KMS-11 (cell line): ENCODE measurements at regions not wholly inside any gene's neighbourhood (a gene's known extent, or its start where the extent isn't known, plus 50 kb on each side); places are given as distances from the start of the nearest gene placed in this dataset.

Source experiments
- H2AFZ ChIP-seq: fragments of 200-600 bp; sonication (generic); 2 replicates; pipeline ENCODE4 v1.6.1; 2016; ENCODE audit warnings: antibody characterized with exemption, mixed run types, low read depth
- H3K27ac ChIP-seq: fragments of 200-600 bp; sonication (generic); 2 replicates; pipeline ENCODE4 v1.6.1; 2016; ENCODE audit warnings: mild to moderate bottlenecking, mixed run types
- H3K27me3 ChIP-seq: fragments of 200-600 bp; sonication (generic); 2 replicates; pipeline ENCODE4 v1.6.1; 2017; ENCODE audit warnings: mild to moderate bottlenecking, low read depth, mixed run types, moderate library complexity; ENCODE audit not compliant: insufficient read depth
- H3K36me3 ChIP-seq: fragments of 200-600 bp; sonication (generic); 2 replicates; pipeline ENCODE4 v1.6.1; 2017; ENCODE audit warnings: mild to moderate bottlenecking, mixed run types; ENCODE audit not compliant: insufficient read depth
- H3K4me1 ChIP-seq: fragments of 200-600 bp; sonication (generic); 2 replicates; pipeline ENCODE4 v1.6.1; 2016; ENCODE audit warnings: mild to moderate bottlenecking, low read depth, mixed run types; ENCODE audit not compliant: poor library complexity, severe bottlenecking
- H3K4me2 ChIP-seq: fragments of 200-600 bp; sonication (generic); 2 replicates; pipeline ENCODE4 v1.7.0; 2016; ENCODE audit warnings: mild to moderate bottlenecking, mixed run types
- H3K4me3 ChIP-seq: fragments of 200-600 bp; sonication (generic); IDR thresholded peaks from 2 replicates; pipeline ENCODE4 v1.6.1; 2017; ENCODE audit warnings: low read depth, low read length, mixed read lengths; ENCODE audit not compliant: insufficient read depth
- H3K79me2 ChIP-seq: fragments of 200-600 bp; sonication (generic); 2 replicates; pipeline ENCODE4 v1.6.1; 2016; ENCODE audit warnings: low read depth, mixed run types; ENCODE audit not compliant: insufficient read depth
- H3K9ac ChIP-seq: fragments of 200-600 bp; sonication (generic); 2 replicates; pipeline ENCODE4 v1.6.1; 2016; ENCODE audit warnings: mild to moderate bottlenecking, mixed run types
- H4K20me1 ChIP-seq: fragments of 200-600 bp; sonication (generic); 2 replicates; pipeline ENCODE4 v1.6.1; 2016; ENCODE audit warnings: mild to moderate bottlenecking, mixed run types; ENCODE audit not compliant: insufficient read depth
- CTCF ChIP-seq: fragments of 200-600 bp; sonication (generic); conservative IDR thresholded peaks from 2 replicates; pipeline ENCODE4 v1.6.1; 2017; ENCODE audit warnings: low read depth, mild to moderate bottlenecking, antibody characterized with exemption, low read length, moderate library complexity, mixed read lengths

- Histone ChIP-seq H4K20me1 (no peaks in the 10 kb centered on the region), H2AFZ (no peak overlapping the region), H3K4me2 (no peak overlapping the region), H3K79me2 (no peaks in the 10 kb centered on the region), H3K36me3 (no peaks in the 10 kb centered on the region), H3K4me3 (no peak overlapping the region), H3K27me3 (no peaks in the 10 kb centered on the region), H3K4me1 (no peaks in the 10 kb centered on the region), H3K9ac (no peak overlapping the region), H3K27ac (no peak overlapping the region)
- no peak for TF ChIP-seq CTCF
Measured at GRCh38 chr15:62756995-62757360, 285.6 kb upstream of the TPM1 start.

GRCh38 chr15:62757535-62757934 is 285.0 kb upstream of the TPM1 start:
- no peak overlapping the region for H3K4me2 ChIP-seq
- H3K27ac ChIP-seq = no peak overlapping the region

GRCh38 chr15:62758126-62758951 is 284.2 kb upstream of the TPM1 start:
- H3K4me2 ChIP-seq = no peak overlapping the region
- no peak overlapping the region for H3K9ac ChIP-seq
- H3K27ac ChIP-seq = no peak overlapping the region
- TF ChIP-seq CTCF = no peak
- no peak overlapping the region for H3K4me3 ChIP-seq
- no peaks in the 10 kb centered on the region for H4K20me1 ChIP-seq
- no peaks in the 10 kb centered on the region for H3K36me3 ChIP-seq
- no peaks in the 10 kb centered on the region for H3K4me1 ChIP-seq
- H3K27me3 ChIP-seq = no peaks in the 10 kb centered on the region
- no peak overlapping the region for H2AFZ ChIP-seq
- no peaks in the 10 kb centered on the region for H3K79me2 ChIP-seq

More at GRCh38 chr15:62757535-62757934, 285.0 kb upstream of the TPM1 start:
- TF ChIP-seq CTCF = no peak
- no peak overlapping the region for H2AFZ ChIP-seq
- H3K79me2 ChIP-seq = no peaks in the 10 kb centered on the region
- no peak overlapping the region for H3K4me3 ChIP-seq
- H4K20me1 ChIP-seq = no peaks in the 10 kb centered on the region
- H3K9ac ChIP-seq = no peak overlapping the region
- H3K36me3 ChIP-seq = no peaks in the 10 kb centered on the region
- H3K27me3 ChIP-seq = no peaks in the 10 kb centered on the region
- H3K4me1 ChIP-seq = no peaks in the 10 kb centered on the region

GRCh38 chr15:62758952-62759349 is 283.6 kb upstream of the TPM1 start:
- H3K4me3 ChIP-seq = no peak overlapping the region

More at GRCh38 chr15:62758952-62759349, 283.6 kb upstream of the TPM1 start:
- Histone ChIP-seq H3K27me3 (no peaks in the 10 kb centered on the region), H3K27ac (no peak overlapping the region), H4K20me1 (no peaks in the 10 kb centered on the region), H3K36me3 (no peaks in the 10 kb centered on the region), H3K9ac (no peak overlapping the region), H3K4me1 (no peaks in the 10 kb centered on the region), H2AFZ (no peak overlapping the region), H3K79me2 (no peaks in the 10 kb centered on the region), H3K4me2 (no peak overlapping the region)
- TF ChIP-seq CTCF = no peak
